ENCODE measurements at regions not wholly inside any gene's neighbourhood (a gene's known extent, or its start where the extent isn't known, plus 50 kb on each side); places are given as distances from the start of the nearest gene placed in this dataset.

DNA sequence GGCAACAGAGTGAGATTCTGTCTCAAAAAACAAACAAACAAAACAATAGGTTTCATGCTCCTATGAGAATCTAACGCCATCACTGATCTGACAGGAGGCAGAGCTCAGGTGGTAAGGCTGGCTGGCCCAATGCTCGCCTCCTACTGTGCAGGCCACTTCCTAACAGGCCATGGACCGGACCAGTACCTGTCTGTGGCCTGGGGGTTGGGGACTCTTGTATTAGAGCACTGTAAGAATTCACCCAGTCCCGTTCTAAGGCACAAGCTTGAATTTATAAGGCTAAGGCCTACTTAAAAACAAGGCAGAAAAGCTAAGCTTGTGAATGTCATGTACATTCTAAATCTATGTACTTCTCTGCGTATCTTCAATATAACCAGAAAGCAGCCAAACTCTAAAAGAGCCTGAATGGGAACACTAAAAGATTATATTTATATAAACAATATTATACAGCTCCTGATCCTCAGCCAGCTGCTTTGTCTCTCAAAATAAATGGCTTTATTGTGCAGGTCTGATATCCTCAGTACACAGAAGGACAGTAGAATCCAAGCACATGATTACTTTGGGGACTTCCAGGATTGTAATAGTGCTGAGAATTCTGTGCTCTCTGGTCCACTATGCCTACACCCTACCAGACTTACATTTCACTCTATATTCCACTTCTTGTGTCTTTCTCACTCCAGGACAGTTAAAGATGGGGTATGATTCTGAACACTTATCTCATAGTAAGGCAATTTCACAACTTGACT lies 64.5 kb upstream of the DST start:
- Histone ChIP-seq H2AFZ (no peak overlapping the region), H4K20me1 (replicated peaks; ENCODE audit: insufficient read depth) (no peaks in the 10 kb centered on the region; the same call in 1 of the 2 replicates), H3K36me3 (ENCODE audit: insufficient read depth) (no peaks in the 10 kb centered on the region), H3K79me2 (replicated peaks; ENCODE audit: insufficient read depth) (peaks cover 86% of the 10 kb centered on the region), H3K4me3 (no peak overlapping the region), H3K4me2 (no peak overlapping the region), H3K4me1 (ENCODE audit: insufficient read depth) (peaks cover 18% of the 10 kb centered on the region), H3K27me3 (ENCODE audit: insufficient read depth) (no peaks in the 10 kb centered on the region), H3F3A (replicated peaks; ENCODE audit: low read depth) (no peaks in the 10 kb centered on the region), H3K9me2 (ENCODE audit: insufficient read depth) (no peaks in the 10 kb centered on the region), H3K27ac (ENCODE audit: low read depth) (no peak overlapping the region)
- H3K27me3 Mint-ChIP-seq (ENCODE audit: insufficient read depth, low read depth, poor library complexity): peaks cover 2% of the 10 kb centered on the region
- H3K36me3 Mint-ChIP-seq (ENCODE audit: low read depth): no peaks in the 10 kb centered on the region
- peaks cover 17% of the 10 kb centered on the region for H3K4me1 Mint-ChIP-seq
- ATAC-seq (no peak), DNase-seq (ENCODE audit: low spot score) (no peak)
- H3K4me3 Mint-ChIP-seq: no peak overlapping the region
- TF ChIP-seq ZNF331 (CRISPR knock-in tag; IDR thresholded peaks at IDR 0.05; ENCODE audit: low read depth) (no peak), POLR2AphosphoS5 (IDR thresholded peaks at IDR 0.05; ENCODE audit: low read depth) (no peak), ZNF114 (CRISPR knock-in tag; IDR thresholded peaks at IDR 0.05) (no peak), JUNB (IDR thresholded peaks at IDR 0.05; ENCODE audit: unreplicated experiment) (no peak), EZH2phosphoT487 (IDR thresholded peaks at IDR 0.05; ENCODE audit: unreplicated experiment) (no peak), STAT1 (IDR thresholded peaks at IDR 0.05; ENCODE audit: unreplicated experiment) (no peak), CREB1 (CRISPR knock-in tag; IDR thresholded peaks at IDR 0.05; ENCODE audit: low read depth) (no peak), NANOG (IDR thresholded peaks at IDR 0.05; ENCODE audit: borderline replicate concordance) (no peak), ZNF462 (CRISPR knock-in tag; IDR thresholded peaks at IDR 0.05) (no peak), EZH2 (IDR thresholded peaks at IDR 0.05; ENCODE audit: low read depth, unreplicated experiment) (no peak)
- TF ChIP-seq, protein P1, sequence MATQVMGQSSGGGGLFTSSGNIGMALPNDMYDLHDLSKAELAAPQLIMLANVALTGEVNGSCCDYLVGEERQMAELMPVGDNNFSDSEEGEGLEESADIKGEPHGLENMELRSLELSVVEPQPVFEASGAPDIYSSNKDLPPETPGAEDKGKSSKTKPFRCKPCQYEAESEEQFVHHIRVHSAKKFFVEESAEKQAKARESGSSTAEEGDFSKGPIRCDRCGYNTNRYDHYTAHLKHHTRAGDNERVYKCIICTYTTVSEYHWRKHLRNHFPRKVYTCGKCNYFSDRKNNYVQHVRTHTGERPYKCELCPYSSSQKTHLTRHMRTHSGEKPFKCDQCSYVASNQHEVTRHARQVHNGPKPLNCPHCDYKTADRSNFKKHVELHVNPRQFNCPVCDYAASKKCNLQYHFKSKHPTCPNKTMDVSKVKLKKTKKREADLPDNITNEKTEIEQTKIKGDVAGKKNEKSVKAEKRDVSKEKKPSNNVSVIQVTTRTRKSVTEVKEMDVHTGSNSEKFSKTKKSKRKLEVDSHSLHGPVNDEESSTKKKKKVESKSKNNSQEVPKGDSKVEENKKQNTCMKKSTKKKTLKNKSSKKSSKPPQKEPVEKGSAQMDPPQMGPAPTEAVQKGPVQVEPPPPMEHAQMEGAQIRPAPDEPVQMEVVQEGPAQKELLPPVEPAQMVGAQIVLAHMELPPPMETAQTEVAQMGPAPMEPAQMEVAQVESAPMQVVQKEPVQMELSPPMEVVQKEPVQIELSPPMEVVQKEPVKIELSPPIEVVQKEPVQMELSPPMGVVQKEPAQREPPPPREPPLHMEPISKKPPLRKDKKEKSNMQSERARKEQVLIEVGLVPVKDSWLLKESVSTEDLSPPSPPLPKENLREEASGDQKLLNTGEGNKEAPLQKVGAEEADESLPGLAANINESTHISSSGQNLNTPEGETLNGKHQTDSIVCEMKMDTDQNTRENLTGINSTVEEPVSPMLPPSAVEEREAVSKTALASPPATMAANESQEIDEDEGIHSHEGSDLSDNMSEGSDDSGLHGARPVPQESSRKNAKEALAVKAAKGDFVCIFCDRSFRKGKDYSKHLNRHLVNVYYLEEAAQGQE (IDR thresholded peaks at IDR 0.05; ENCODE audit: unreplicated experiment): no peak
- TF ChIP-seq, protein P2, sequence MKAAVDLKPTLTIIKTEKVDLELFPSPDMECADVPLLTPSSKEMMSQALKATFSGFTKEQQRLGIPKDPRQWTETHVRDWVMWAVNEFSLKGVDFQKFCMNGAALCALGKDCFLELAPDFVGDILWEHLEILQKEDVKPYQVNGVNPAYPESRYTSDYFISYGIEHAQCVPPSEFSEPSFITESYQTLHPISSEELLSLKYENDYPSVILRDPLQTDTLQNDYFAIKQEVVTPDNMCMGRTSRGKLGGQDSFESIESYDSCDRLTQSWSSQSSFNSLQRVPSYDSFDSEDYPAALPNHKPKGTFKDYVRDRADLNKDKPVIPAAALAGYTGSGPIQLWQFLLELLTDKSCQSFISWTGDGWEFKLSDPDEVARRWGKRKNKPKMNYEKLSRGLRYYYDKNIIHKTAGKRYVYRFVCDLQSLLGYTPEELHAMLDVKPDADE (IDR thresholded peaks at IDR 0.05): no peak
- TF ChIP-seq, protein P3, sequence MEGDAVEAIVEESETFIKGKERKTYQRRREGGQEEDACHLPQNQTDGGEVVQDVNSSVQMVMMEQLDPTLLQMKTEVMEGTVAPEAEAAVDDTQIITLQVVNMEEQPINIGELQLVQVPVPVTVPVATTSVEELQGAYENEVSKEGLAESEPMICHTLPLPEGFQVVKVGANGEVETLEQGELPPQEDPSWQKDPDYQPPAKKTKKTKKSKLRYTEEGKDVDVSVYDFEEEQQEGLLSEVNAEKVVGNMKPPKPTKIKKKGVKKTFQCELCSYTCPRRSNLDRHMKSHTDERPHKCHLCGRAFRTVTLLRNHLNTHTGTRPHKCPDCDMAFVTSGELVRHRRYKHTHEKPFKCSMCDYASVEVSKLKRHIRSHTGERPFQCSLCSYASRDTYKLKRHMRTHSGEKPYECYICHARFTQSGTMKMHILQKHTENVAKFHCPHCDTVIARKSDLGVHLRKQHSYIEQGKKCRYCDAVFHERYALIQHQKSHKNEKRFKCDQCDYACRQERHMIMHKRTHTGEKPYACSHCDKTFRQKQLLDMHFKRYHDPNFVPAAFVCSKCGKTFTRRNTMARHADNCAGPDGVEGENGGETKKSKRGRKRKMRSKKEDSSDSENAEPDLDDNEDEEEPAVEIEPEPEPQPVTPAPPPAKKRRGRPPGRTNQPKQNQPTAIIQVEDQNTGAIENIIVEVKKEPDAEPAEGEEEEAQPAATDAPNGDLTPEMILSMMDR (conservative IDR thresholded peaks at IDR 0.05; ENCODE audit: low read depth in 2 of 2): no peak
- no peaks in the 10 kb centered on the region for H3K9me3 Mint-ChIP-seq
- H3K27ac Mint-ChIP-seq: peak overlapping the region; percentile 40; the same call in 1 of the 2 replicates

Measured in GM23338 (cell line).